CD4-positive, alpha-beta T cell (primary cell): ENCODE measurements at regions not wholly inside any gene's neighbourhood (a gene's known extent, or its start where the extent isn't known, plus 50 kb on each side); places are given as distances from the start of the nearest gene placed in this dataset.

Source experiments
- ATAC-seq: fragments of 200-7000 bp; cut with Tn5 transposase; one replicate; pipeline ENCODE4 v1.10.0; 2022; ENCODE audit warnings: mild to moderate bottlenecking; ENCODE audit not compliant: poor library complexity
- CTCF ChIA-PET: fragments of 350-600 bp; sonication (Branson Sonifier 250); formaldehyde crosslinking; loops from one replicate; lab custom pipeline; 2021; ENCODE audit warnings: antibody characterized with exemption, inconsistent platforms; lab: Charles Lee
- POLR2A ChIA-PET: fragments of 350-600 bp; sonication (Branson Sonifier 250); formaldehyde crosslinking; loops from one replicate; lab custom pipeline; 2021; ENCODE audit warnings: antibody characterized with exemption, inconsistent platforms; lab: Charles Lee
- DNase-seq, 14 experiments: peaks; one replicate each; pipeline ENCODE4 v3.0.0-alpha.2; 2013 to 2020; ENCODE audit warnings: mixed read lengths in 2 of 14
- H3K27ac ChIP-seq, 2 donors: one replicate each; pipeline versions ENCODE4 v1.5.1 to v1.7.0; 2013; ENCODE audit warnings: low read length in 2 of 2, low read depth in 1 of 2, mild to moderate bottlenecking in 1 of 2
- H3K27me3 ChIP-seq, 2 experiments: 1 replicate in 1 of 2; 2 replicates in 1 of 2; pipeline versions ENCODE4 v1.6.1 to v1.7.0; 2013; ENCODE audit warnings: low read length in 2 of 2, control low read depth in 1 of 2, mild to moderate bottlenecking in 1 of 2, moderate library complexity in 1 of 2; ENCODE audit not compliant: insufficient read depth in 2 of 2, control insufficient read depth in 1 of 2
- H3K36me3 ChIP-seq: one replicate; pipeline ENCODE4 v1.6.1; 2013; ENCODE audit warnings: low read length, control low read depth; ENCODE audit not compliant: insufficient read depth
- H3K4me1 ChIP-seq: one replicate; pipeline ENCODE4 v1.6.1; 2013; ENCODE audit warnings: low read length, control low read depth; ENCODE audit not compliant: insufficient read depth
- H3K4me3 ChIP-seq: one replicate; pipeline ENCODE4 v1.5.1; 2013; ENCODE audit warnings: mild to moderate bottlenecking, low read length, moderate library complexity
- H3K9me3 ChIP-seq, 2 experiments: 1 replicate in 1 of 2; 2 replicates in 1 of 2; pipeline versions ENCODE4 v1.6.1 to v1.7.0; 2013; ENCODE audit warnings: low read length in 2 of 2, mild to moderate bottlenecking in 2 of 2, control low read depth in 1 of 2, moderate library complexity in 1 of 2; ENCODE audit not compliant: control insufficient read depth in 1 of 2, insufficient read depth in 1 of 2
- H3K27ac Mint-ChIP-seq: one replicate; pipeline ENCODE4 v1.8.0; 2020; ENCODE audit warnings: mixed read lengths
- H3K27me3 Mint-ChIP-seq: one replicate; pipeline ENCODE4 v1.8.0; 2021; ENCODE audit warnings: mixed read lengths
- H3K36me3 Mint-ChIP-seq: one replicate; pipeline ENCODE4 v1.8.0; 2021; ENCODE audit warnings: low read depth, mixed read lengths
- H3K4me1 Mint-ChIP-seq: one replicate; pipeline ENCODE4 v1.8.0; 2021; ENCODE audit warnings: low read depth, mixed read lengths
- H3K4me3 Mint-ChIP-seq: one replicate; pipeline ENCODE4 v1.8.0; 2020; ENCODE audit warnings: mild to moderate bottlenecking, mixed read lengths
- H3K9me3 Mint-ChIP-seq: one replicate; pipeline ENCODE4 v1.8.0; 2020; ENCODE audit warnings: mixed read lengths
- intact Hi-C, 2 experiments: fragments of 100-400 bp; cut with DNase I in 1 of 2; cut with micrococcal nuclease in 1 of 2; formaldehyde crosslinking; loops; one replicate each; pipeline versions ENCODE4 v1.15.1 to v1.9.0; 2023 to 2025; cut with DNase I, micrococcal nuclease
- TF ChIP-seq, protein P1 (sequence below): fragments of 200-600 bp; IDR thresholded peaks from one replicate; pipeline ENCODE4 v1.8.0; 2022; ENCODE audit warnings: antibody characterized with exemption, mild to moderate bottlenecking

DNA sequence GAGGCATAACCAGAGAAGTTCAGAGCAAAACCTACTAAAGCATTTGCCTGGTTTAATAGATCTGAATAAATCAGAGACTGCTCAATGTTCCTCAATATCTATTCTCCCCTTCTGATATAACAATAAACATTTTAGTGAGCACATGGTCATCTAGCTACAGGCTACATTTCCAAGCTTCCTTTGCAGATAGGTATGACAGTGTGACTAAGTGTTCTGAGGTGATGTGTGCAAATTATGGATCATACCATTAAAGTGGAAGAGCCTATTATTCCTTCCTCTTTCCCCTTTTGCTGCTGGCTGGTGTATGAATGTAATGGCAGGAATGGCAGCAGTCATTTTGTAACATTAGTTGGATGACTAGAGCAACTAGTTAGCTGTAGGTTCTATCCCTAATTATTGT, 285.8 kb upstream of the RASA1 start:
- Histone ChIP-seq H3K4me1 (no peaks in the 10 kb centered on the region), H3K4me3 (no peak overlapping the region), H3K27me3 (no peaks in the 10 kb centered on the region), H3K36me3 (no peaks in the 10 kb centered on the region), H3K27ac (no peak overlapping the region), H3K9me3 (no peaks in the 10 kb centered on the region)
- Mint-ChIP-seq H3K36me3 (no peaks in the 10 kb centered on the region), H3K27ac (no peak overlapping the region), H3K27me3 (peaks cover 19% of the 10 kb centered on the region), H3K4me1 (no peaks in the 10 kb centered on the region), H3K4me3 (no peak overlapping the region), H3K9me3 (no peaks in the 10 kb centered on the region)
- TF ChIP-seq, protein P1, sequence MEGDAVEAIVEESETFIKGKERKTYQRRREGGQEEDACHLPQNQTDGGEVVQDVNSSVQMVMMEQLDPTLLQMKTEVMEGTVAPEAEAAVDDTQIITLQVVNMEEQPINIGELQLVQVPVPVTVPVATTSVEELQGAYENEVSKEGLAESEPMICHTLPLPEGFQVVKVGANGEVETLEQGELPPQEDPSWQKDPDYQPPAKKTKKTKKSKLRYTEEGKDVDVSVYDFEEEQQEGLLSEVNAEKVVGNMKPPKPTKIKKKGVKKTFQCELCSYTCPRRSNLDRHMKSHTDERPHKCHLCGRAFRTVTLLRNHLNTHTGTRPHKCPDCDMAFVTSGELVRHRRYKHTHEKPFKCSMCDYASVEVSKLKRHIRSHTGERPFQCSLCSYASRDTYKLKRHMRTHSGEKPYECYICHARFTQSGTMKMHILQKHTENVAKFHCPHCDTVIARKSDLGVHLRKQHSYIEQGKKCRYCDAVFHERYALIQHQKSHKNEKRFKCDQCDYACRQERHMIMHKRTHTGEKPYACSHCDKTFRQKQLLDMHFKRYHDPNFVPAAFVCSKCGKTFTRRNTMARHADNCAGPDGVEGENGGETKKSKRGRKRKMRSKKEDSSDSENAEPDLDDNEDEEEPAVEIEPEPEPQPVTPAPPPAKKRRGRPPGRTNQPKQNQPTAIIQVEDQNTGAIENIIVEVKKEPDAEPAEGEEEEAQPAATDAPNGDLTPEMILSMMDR = no peak
- ChIA-PET CTCF (interaction anchor here (0.8 kb wide), 1 partner anchor 13 kb away, joined by 3 read pairs; no protein-coding TSS in a partner anchor), POLR2A (no interaction called here)
- intact Hi-C loops = no loop called here
- DNase-seq (no peak), ATAC-seq (no peak)

DNA sequence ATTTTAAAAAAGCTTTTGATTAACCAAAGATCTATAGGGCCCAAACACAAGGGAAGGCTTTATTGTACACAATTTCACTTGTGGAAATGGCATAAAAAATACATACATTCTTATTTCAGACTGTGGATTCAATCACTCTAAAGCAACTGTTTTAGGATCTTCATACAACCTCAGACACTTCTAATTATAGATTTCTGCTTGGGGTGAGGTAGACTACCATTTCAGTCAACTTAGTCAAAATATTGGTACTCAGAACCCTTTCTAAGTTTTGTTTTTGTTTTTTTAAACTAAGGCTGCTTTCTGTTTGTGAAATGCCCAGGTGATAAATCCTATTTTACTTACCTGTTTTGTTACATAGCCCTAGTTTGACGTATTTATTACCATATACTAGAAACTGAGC, 284.5 kb upstream of the RASA1 start:
- Histone ChIP-seq H3K27me3 (no peaks in the 10 kb centered on the region), H3K4me3 (no peak overlapping the region), H3K9me3 (no peaks in the 10 kb centered on the region), H3K36me3 (no peaks in the 10 kb centered on the region), H3K27ac (no peak overlapping the region), H3K4me1 (no peaks in the 10 kb centered on the region)
- ChIA-PET POLR2A (interaction anchor here (1.3 kb wide), 1 partner anchor 92 kb away, joined by 4 read pairs; no protein-coding TSS in a partner anchor), CTCF (no interaction called here)
- H3K36me3 Mint-ChIP-seq = no peaks in the 10 kb centered on the region
- H3K9me3 Mint-ChIP-seq = no peaks in the 10 kb centered on the region
- TF ChIP-seq, protein P1 = no peak
- H3K4me3 Mint-ChIP-seq = no peak overlapping the region
- intact Hi-C loops = no loop called here
- H3K27me3 Mint-ChIP-seq = peaks cover 14% of the 10 kb centered on the region
- H3K4me1 Mint-ChIP-seq = no peaks in the 10 kb centered on the region
- no peak overlapping the region for H3K27ac Mint-ChIP-seq
- ATAC-seq (no peak), DNase-seq (no peak)

DNA sequence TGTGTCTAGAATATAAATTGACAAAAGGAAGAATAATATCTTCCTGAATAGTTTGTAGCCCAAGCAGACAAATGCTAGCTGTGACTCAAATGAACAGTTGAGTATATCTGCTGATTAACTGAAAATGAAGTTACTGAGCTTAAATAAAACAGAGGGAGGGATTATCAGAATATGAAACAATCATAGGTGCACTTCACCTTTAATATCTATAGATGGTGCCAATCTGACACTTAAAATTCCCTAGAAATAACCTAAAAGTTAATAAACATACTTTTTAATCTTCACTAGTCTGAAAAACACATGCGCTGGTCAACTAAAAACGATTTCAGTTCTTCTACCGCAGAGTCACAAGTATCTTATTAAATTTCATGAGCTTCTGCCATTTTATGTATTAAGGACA, 280.8 kb upstream of the RASA1 start:
- H3K4me1 Mint-ChIP-seq = no peaks in the 10 kb centered on the region
- no peak overlapping the region for H3K27ac ChIP-seq
- no peak for ATAC-seq
- H3K9me3 Mint-ChIP-seq = no peaks in the 10 kb centered on the region
- no peaks in the 10 kb centered on the region for H3K27me3 ChIP-seq
- no peaks in the 10 kb centered on the region for H3K36me3 ChIP-seq
- H3K36me3 Mint-ChIP-seq = no peaks in the 10 kb centered on the region
- intact Hi-C loops = loop anchor here (5.0 kb wide), 1 partner anchor 415 kb away; no protein-coding TSS in a partner anchor
- no peak overlapping the region for H3K4me3 ChIP-seq
- CTCF ChIA-PET = no interaction called here
- no peak overlapping the region for H3K4me3 Mint-ChIP-seq
- H3K4me1 ChIP-seq = no peaks in the 10 kb centered on the region
- POLR2A ChIA-PET = no interaction called here
- DNase-seq = peak in 1 of 14 experiments; percentile 20
- TF ChIP-seq, protein P1 = peak; percentile 51
- no peaks in the 10 kb centered on the region for H3K9me3 ChIP-seq
- no peak overlapping the region for H3K27ac Mint-ChIP-seq
- H3K27me3 Mint-ChIP-seq = peaks cover 4% of the 10 kb centered on the region
